ENCODE measurements at regions not wholly inside any gene's neighbourhood (a gene's known extent, or its start where the extent isn't known, plus 50 kb on each side); places are given as distances from the start of the nearest gene placed in this dataset.

GRCh38 chr6:112839525-112839961 lies 492.4 kb downstream of the RFPL4B start:
- Histone ChIP-seq H3K4me1 (ENCODE audit: control insufficient read depth, extremely low read depth, insufficient read depth, low read length) (no peaks in the 10 kb centered on the region), H3K4me2 (ENCODE audit: insufficient read depth, low read length) (no peak overlapping the region), H3K36me3 (ENCODE audit: control insufficient read depth in 2 of 2, extremely low read depth in 1 of 2, insufficient read depth in 2 of 2, low read length in 2 of 2) (no peaks in the 10 kb centered on the region), H3K9me1 (replicated peaks; ENCODE audit: control insufficient read depth, extremely low read depth, insufficient read depth, low read length) (no peaks in the 10 kb centered on the region), H3K9ac (replicated peaks; ENCODE audit: extremely low read depth, insufficient read depth, low read length) (no peak overlapping the region), H3K4me3 (replicated peaks in 1 of 3; ENCODE audit: insufficient read depth in 1 of 3, low read depth in 1 of 3, low read length in 3 of 3) (no peak overlapping the region), H3K9me3 (replicated peaks; ENCODE audit: control insufficient read depth, insufficient read depth, low read length) (no peaks in the 10 kb centered on the region), H4K20me1 (replicated peaks; ENCODE audit: control insufficient read depth, extremely low read depth, insufficient read depth, low read length) (no peaks in the 10 kb centered on the region), H3K27me3 (ENCODE audit: control insufficient read depth in 2 of 2, insufficient read depth in 2 of 2, low read length in 2 of 2) (no peaks in the 10 kb centered on the region), H3K27ac (ENCODE audit: insufficient read depth, low read depth, low read length) (no peak overlapping the region), H2AFZ (ENCODE audit: low read depth, low read length) (no peak overlapping the region), H3K79me2 (ENCODE audit: control insufficient read depth, insufficient read depth, low read length) (no peaks in the 10 kb centered on the region)
- intact Hi-C loops (cut with micrococcal nuclease) (no loop called here), dilution Hi-C loops (cut with MboI; ENCODE audit: extremely low pct_ligation_motif_present, low sequenced_read_pairs) (no loop called here)
- CTCF ChIA-PET: interaction anchor here (0.9 to 2.1 kb wide), 4 partner anchors 16 to 56 kb away, joined by 3 to 8 read pairs (median 4); no protein-coding TSS in a partner anchor
- TF ChIP-seq MYC (IDR thresholded peaks at IDR 0.05; ENCODE audit: low read depth, low read length) (no peak), FOS (IDR thresholded peaks at IDR 0.05; ENCODE audit: borderline replicate concordance, insufficient read depth, low read length) (no peak), GATA2 (IDR thresholded peaks at IDR 0.05; ENCODE audit: insufficient read depth, insufficient read length, low read depth, low read length) (no peak), CTCF (IDR thresholded peaks at IDR 0.05; ENCODE audit: extremely low read depth in 1 of 2, insufficient read depth in 1 of 2, low read depth in 1 of 2, low read length in 2 of 2) (no peak), EZH2 (IDR thresholded peaks at IDR 0.05; ENCODE audit: borderline replicate concordance, low read depth, low read length, severe bottlenecking) (no peak), POLR2AphosphoS5 (IDR thresholded peaks at IDR 0.05; ENCODE audit: insufficient read depth, low read depth, low read length) (no peak), JUN (IDR thresholded peaks at IDR 0.05; ENCODE audit: borderline replicate concordance, insufficient read depth, insufficient read length, low read depth) (no peak), POLR2A (IDR thresholded peaks at IDR 0.05; ENCODE audit: low read depth, low read length) (no peak)
- TF ChIP-seq, protein P1, sequence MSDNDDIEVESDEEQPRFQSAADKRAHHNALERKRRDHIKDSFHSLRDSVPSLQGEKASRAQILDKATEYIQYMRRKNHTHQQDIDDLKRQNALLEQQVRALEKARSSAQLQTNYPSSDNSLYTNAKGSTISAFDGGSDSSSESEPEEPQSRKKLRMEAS (IDR thresholded peaks at IDR 0.05; ENCODE audit: insufficient read depth, insufficient read length): no peak
- DNase-seq (ENCODE audit: low read depth, low spot score): peak; percentile 4
- POLR2A ChIA-PET: no interaction called here
- FAIRE-seq: no peak
- no TSS peak for BruUV-seq (replicated peaks)

Data from endothelial cell of umbilical vein (primary cell).